Adrenal gland (tissue), 5 donors: ENCODE measurements at regions not wholly inside any gene's neighbourhood (a gene's known extent, or its start where the extent isn't known, plus 50 kb on each side); places are given as distances from the start of the nearest gene placed in this dataset.

Experiments
- POLR2A ChIP-seq, 2 donors: fragments of 450-650 bp; IDR thresholded peaks; one replicate each; pipeline ENCODE4 v1.6.1; 2017; ENCODE audit warnings: antibody characterized with exemption in 2 of 2, mild to moderate bottlenecking in 2 of 2, moderate library complexity in 1 of 2
- TF ChIP-seq, protein P1 (sequence below), 6 experiments: fragments of 450-650 bp in 4 of 6; fragments of 200-600 bp in 2 of 6; sonication (generic) in 1 of 6; IDR thresholded peaks; 1 replicate in 5 of 6; 2 replicates in 1 of 6; pipeline versions ENCODE4 v1.5.1 to v1.8.0; 2016 to 2021; ENCODE audit warnings: antibody characterized with exemption in 6 of 6, mild to moderate bottlenecking in 2 of 6, moderate library complexity in 1 of 6
- donor health status: DM: no; HTN: no; CAD: no.

GRCh38 chr6:11358904-11359830 lies 126.7 kb upstream of the NEDD9 start:
- TF ChIP-seq, protein P1, sequence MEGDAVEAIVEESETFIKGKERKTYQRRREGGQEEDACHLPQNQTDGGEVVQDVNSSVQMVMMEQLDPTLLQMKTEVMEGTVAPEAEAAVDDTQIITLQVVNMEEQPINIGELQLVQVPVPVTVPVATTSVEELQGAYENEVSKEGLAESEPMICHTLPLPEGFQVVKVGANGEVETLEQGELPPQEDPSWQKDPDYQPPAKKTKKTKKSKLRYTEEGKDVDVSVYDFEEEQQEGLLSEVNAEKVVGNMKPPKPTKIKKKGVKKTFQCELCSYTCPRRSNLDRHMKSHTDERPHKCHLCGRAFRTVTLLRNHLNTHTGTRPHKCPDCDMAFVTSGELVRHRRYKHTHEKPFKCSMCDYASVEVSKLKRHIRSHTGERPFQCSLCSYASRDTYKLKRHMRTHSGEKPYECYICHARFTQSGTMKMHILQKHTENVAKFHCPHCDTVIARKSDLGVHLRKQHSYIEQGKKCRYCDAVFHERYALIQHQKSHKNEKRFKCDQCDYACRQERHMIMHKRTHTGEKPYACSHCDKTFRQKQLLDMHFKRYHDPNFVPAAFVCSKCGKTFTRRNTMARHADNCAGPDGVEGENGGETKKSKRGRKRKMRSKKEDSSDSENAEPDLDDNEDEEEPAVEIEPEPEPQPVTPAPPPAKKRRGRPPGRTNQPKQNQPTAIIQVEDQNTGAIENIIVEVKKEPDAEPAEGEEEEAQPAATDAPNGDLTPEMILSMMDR (IDR thresholded peaks at IDR 0.05) = no peak
- TF ChIP-seq POLR2A (IDR thresholded peaks at IDR 0.05) = no peak
